HEK293 (cell line): ENCODE measurements at regions not wholly inside any gene's neighbourhood (a gene's known extent, or its start where the extent isn't known, plus 50 kb on each side); places are given as distances from the start of the nearest gene placed in this dataset.

ENCODE experiments used
- CTCF ChIA-PET: fragments of 350-600 bp; formaldehyde crosslinking; extraction: SDS; loops from one replicate; lab custom pipeline; 2021; ENCODE audit warnings: antibody characterized with exemption; lab: Yijun Ruan, JAX
- POLR2A ChIA-PET: fragments of 300-600 bp; formaldehyde crosslinking; extraction: SDS; loops from one replicate; lab custom pipeline; 2020; ENCODE audit warnings: antibody characterized with exemption, inconsistent platforms; lab: Yijun Ruan, JAX
- H3K27ac ChIP-seq: fragments of 200-500 bp; sonication (Bioruptor generic); 2 replicates; pipeline ENCODE4 v1.5.1; 2014; ENCODE audit warnings: low read depth, low read length, control low read depth, inconsistent platforms; ENCODE audit errors: extremely low read depth
- H3K36me3 ChIP-seq, 2 experiments: fragments of 200-500 bp in 1 of 2; sonication (Bioruptor generic) in 1 of 2; 1 replicate in 1 of 2; 2 replicates in 1 of 2; pipeline ENCODE4 v1.5.1; 2014 to 2017; ENCODE audit warnings: inconsistent platforms in 2 of 2, low read length in 2 of 2; ENCODE audit not compliant: control insufficient read depth in 2 of 2, insufficient read depth in 1 of 2
- H3K4me1 ChIP-seq: fragments of 200-500 bp; sonication (Bioruptor generic); 2 replicates; pipeline ENCODE4 v1.5.1; 2014; ENCODE audit warnings: mild to moderate bottlenecking, low read length, inconsistent platforms; ENCODE audit not compliant: control insufficient read depth, insufficient read depth
- H3K4me3 ChIP-seq: 2 replicates; pipeline ENCODE4 v1.5.1; 2011; ENCODE audit warnings: low read depth, mild to moderate bottlenecking, control low read depth, low read length, moderate library complexity
- H3K9me3 ChIP-seq: fragments of 200-500 bp; sonication (Bioruptor generic); 2 replicates; pipeline ENCODE4 v1.5.1; 2014; ENCODE audit warnings: low read depth, low read length, inconsistent platforms; ENCODE audit not compliant: control insufficient read depth, insufficient read depth
- CTCF ChIP-seq: fragments of 450-650 bp; formaldehyde crosslinking; IDR thresholded peaks from 2 replicates; pipeline ENCODE4 v1.5.1; 2016; ENCODE audit warnings: missing biosample characterization, missing genetic modification characterization
- KLF16 ChIP-seq: fragments of 450-650 bp; formaldehyde crosslinking; IDR thresholded peaks from 2 replicates; pipeline ENCODE4 v1.5.1; 2017; ENCODE audit warnings: missing biosample characterization, missing genetic modification characterization
- MYNN ChIP-seq: fragments of 450-650 bp; formaldehyde crosslinking; IDR thresholded peaks from 2 replicates; pipeline ENCODE4 v1.5.1; 2016; ENCODE audit warnings: missing biosample characterization, missing genetic modification characterization, borderline replicate concordance
- SP7 ChIP-seq: fragments of 450-650 bp; formaldehyde crosslinking; IDR thresholded peaks from 2 replicates; pipeline ENCODE4 v1.5.1; 2016; ENCODE audit warnings: missing biosample characterization, missing genetic modification characterization
- TCF7L2 ChIP-seq: IDR thresholded peaks from 2 replicates; pipeline ENCODE4 v1.6.1; 2011; ENCODE audit warnings: low read depth, mild to moderate bottlenecking, inconsistent platforms, low read length, moderate library complexity, borderline replicate concordance
- ZFP3 ChIP-seq: fragments of 450-650 bp; formaldehyde crosslinking; IDR thresholded peaks from 2 replicates; pipeline ENCODE4 v1.5.1; 2016; ENCODE audit warnings: low read depth, missing biosample characterization, missing genetic modification characterization
- ZNF10 ChIP-seq: fragments of 450-650 bp; formaldehyde crosslinking; IDR thresholded peaks from 2 replicates; pipeline ENCODE4 v1.5.1; 2017; ENCODE audit warnings: missing biosample characterization, missing genetic modification characterization
- ZNF155 ChIP-seq: fragments of 450-650 bp; formaldehyde crosslinking; IDR thresholded peaks from 2 replicates; pipeline ENCODE4 v1.5.1; 2016; ENCODE audit warnings: missing biosample characterization, missing genetic modification characterization
- ZNF16 ChIP-seq: fragments of 450-650 bp; formaldehyde crosslinking; IDR thresholded peaks from 2 replicates; pipeline ENCODE4 v1.5.1; 2016; ENCODE audit warnings: low read depth, missing biosample characterization, missing genetic modification characterization
- ZNF169 ChIP-seq: fragments of 450-650 bp; formaldehyde crosslinking; IDR thresholded peaks from 2 replicates; pipeline ENCODE4 v1.5.1; 2016; ENCODE audit warnings: missing biosample characterization, missing genetic modification characterization
- ZNF175 ChIP-seq: fragments of 450-650 bp; formaldehyde crosslinking; IDR thresholded peaks from 2 replicates; pipeline ENCODE4 v1.5.1; 2016; ENCODE audit warnings: missing biosample characterization, missing genetic modification characterization
- ZNF19 ChIP-seq: fragments of 450-650 bp; formaldehyde crosslinking; IDR thresholded peaks from 2 replicates; pipeline ENCODE4; 2016; ENCODE audit warnings: missing biosample characterization, missing genetic modification characterization, low read depth
- ZNF211 ChIP-seq: fragments of 450-650 bp; formaldehyde crosslinking; IDR thresholded peaks from 2 replicates; pipeline ENCODE4 v1.5.1; 2016; ENCODE audit warnings: low read depth, missing biosample characterization, missing genetic modification characterization
- ZNF214 ChIP-seq: fragments of 450-650 bp; formaldehyde crosslinking; IDR thresholded peaks from 2 replicates; pipeline ENCODE4 v1.5.1; 2017; ENCODE audit warnings: missing biosample characterization, mild to moderate bottlenecking, missing genetic modification characterization, borderline replicate concordance
- ZNF274 ChIP-seq, 2 experiments: fragments of 200-500 bp in 1 of 2; fragments of 450-650 bp in 1 of 2; sonication (Bioruptor generic) in 1 of 2; formaldehyde crosslinking in 1 of 2; IDR thresholded peaks; 2 replicates each; pipeline versions ENCODE4 v1.5.1 to v1.6.1; 2014 to 2016; ENCODE audit warnings: borderline replicate concordance in 1 of 2, inconsistent platforms in 1 of 2, low read length in 1 of 2, missing biosample characterization in 1 of 2, missing genetic modification characterization in 1 of 2
- ZNF302 ChIP-seq: fragments of 450-650 bp; formaldehyde crosslinking; IDR thresholded peaks from 2 replicates; pipeline ENCODE4 v1.5.1; 2016; ENCODE audit warnings: missing biosample characterization, missing genetic modification characterization, low read depth
- ZNF311 ChIP-seq: fragments of 450-650 bp; formaldehyde crosslinking; IDR thresholded peaks from 2 replicates; pipeline ENCODE4 v1.5.1; 2017; ENCODE audit warnings: missing biosample characterization, missing genetic modification characterization, borderline replicate concordance
- ZNF510 ChIP-seq: fragments of 450-650 bp; formaldehyde crosslinking; IDR thresholded peaks from 2 replicates; pipeline ENCODE4 v1.5.1; 2018; ENCODE audit warnings: mild to moderate bottlenecking, missing genetic modification characterization, missing biosample characterization; ENCODE audit not compliant: insufficient replicate concordance
- ZNF513 ChIP-seq: fragments of 450-650 bp; IDR thresholded peaks from 2 replicates; pipeline ENCODE4 v1.5.1; 2018; ENCODE audit warnings: missing biosample characterization, missing genetic modification characterization
- ZNF530 ChIP-seq: fragments of 450-650 bp; formaldehyde crosslinking; IDR thresholded peaks from 2 replicates; pipeline ENCODE4 v1.5.1; 2016; ENCODE audit warnings: low read depth, missing biosample characterization, missing genetic modification characterization
- ZNF560 ChIP-seq: fragments of 450-650 bp; formaldehyde crosslinking; IDR thresholded peaks from 2 replicates; pipeline ENCODE4 v1.5.1; 2017; ENCODE audit warnings: missing biosample characterization, missing genetic modification characterization, borderline replicate concordance
- ZNF621 ChIP-seq: fragments of 450-650 bp; formaldehyde crosslinking; IDR thresholded peaks from 2 replicates; pipeline ENCODE4 v1.5.1; 2017; ENCODE audit warnings: missing biosample characterization, missing genetic modification characterization
- ZNF704 ChIP-seq: fragments of 450-650 bp; formaldehyde crosslinking; IDR thresholded peaks from 2 replicates; pipeline ENCODE4 v1.5.1; 2016; ENCODE audit warnings: missing biosample characterization, missing genetic modification characterization
- ZNF777 ChIP-seq: fragments of 450-650 bp; formaldehyde crosslinking; IDR thresholded peaks from 2 replicates; pipeline ENCODE4 v1.5.1; 2017; ENCODE audit warnings: missing biosample characterization, missing genetic modification characterization, borderline replicate concordance
- TF ChIP-seq, protein P1 (sequence below): fragments of 450-650 bp; formaldehyde crosslinking; IDR thresholded peaks from 2 replicates; pipeline ENCODE4 v1.5.1; 2016; ENCODE audit warnings: missing biosample characterization, missing genetic modification characterization

DNA sequence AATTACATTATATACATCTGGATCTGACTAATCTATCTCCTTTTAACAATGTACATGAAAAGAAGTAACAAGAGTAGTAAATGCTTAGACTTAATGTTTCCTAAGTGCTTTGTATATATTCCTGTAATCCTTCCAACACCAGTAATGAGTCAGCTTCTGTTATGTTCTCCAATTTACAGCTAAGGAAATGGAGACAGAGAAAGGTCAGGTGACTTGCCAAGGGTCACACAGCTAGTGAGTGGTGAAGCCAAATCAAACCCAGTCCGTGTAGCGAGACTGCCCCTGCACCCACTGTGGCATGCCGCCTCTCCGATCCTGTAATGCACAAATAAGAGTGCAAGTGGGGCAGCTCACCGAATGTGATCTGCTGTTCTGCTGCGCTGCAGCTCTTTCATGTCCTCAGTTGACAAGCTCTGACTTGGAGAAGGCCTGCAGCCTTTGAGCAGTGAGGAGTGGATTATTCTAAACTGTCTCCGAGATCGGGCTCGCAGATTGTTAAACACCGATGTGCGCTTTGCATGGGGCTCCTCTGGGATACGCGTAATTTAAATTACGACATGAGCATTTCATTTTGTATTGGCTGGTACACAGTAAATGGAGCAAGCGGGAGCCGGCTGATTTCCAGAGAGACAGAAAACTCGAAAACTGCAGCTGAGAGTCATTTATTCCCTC, 65.1 kb upstream of the KTN1 start:
- CTCF ChIA-PET = no interaction called here
- TF ChIP-seq ZNF175 = no peak
- no peak for TF ChIP-seq ZNF530
- TF ChIP-seq SP7 (tag by site-specific recombination) = no peak
- TF ChIP-seq ZNF621 (tag by site-specific recombination) = no peak
- no peak for TF ChIP-seq MYNN (tag by site-specific recombination)
- TF ChIP-seq, protein P1, sequence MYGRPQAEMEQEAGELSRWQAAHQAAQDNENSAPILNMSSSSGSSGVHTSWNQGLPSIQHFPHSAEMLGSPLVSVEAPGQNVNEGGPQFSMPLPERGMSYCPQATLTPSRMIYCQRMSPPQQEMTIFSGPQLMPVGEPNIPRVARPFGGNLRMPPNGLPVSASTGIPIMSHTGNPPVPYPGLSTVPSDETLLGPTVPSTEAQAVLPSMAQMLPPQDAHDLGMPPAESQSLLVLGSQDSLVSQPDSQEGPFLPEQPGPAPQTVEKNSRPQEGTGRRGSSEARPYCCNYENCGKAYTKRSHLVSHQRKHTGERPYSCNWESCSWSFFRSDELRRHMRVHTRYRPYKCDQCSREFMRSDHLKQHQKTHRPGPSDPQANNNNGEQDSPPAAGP (tag by site-specific recombination) = no peak
- TF ChIP-seq ZNF155 (tag by site-specific recombination) = no peak
- no peak for TF ChIP-seq ZFP3 (tag by site-specific recombination)
- no peak for TF ChIP-seq TCF7L2
- no peak for TF ChIP-seq ZNF19 (tag by site-specific recombination)
- no peak overlapping the region for H3K4me3 ChIP-seq
- H3K4me1 ChIP-seq = no peaks in the 10 kb centered on the region
- POLR2A ChIA-PET = interaction anchor here (1.0 kb wide), 1 partner anchor 60 kb away, joined by 3 read pairs; no protein-coding TSS in a partner anchor
- H3K9me3 ChIP-seq = no peaks in the 10 kb centered on the region
- no peak overlapping the region for H3K27ac ChIP-seq
- no peaks in the 10 kb centered on the region for H3K36me3 ChIP-seq

GRCh38 chr14:55516776-55517175, 63.2 kb upstream of the KTN1 start:
- ChIA-PET POLR2A (no interaction called here), CTCF (interaction anchor here (2.2 kb wide), 1 partner anchor 71 kb away, joined by 6 read pairs; no protein-coding TSS in a partner anchor)
- Histone ChIP-seq H3K4me1 (no peaks in the 10 kb centered on the region), H3K4me3 (no peak overlapping the region), H3K9me3 (no peaks in the 10 kb centered on the region), H3K36me3 (no peaks in the 10 kb centered on the region), H3K27ac (no peak overlapping the region)
- TF ChIP-seq ZNF16 (no peak), ZNF214 (tag by site-specific recombination) (no peak), ZNF777 (tag by site-specific recombination) (no peak), ZNF510 (no peak), ZNF513 (tag by site-specific recombination) (no peak), ZNF169 (tag by site-specific recombination) (no peak), CTCF (tag by site-specific recombination) (no peak)

DNA sequence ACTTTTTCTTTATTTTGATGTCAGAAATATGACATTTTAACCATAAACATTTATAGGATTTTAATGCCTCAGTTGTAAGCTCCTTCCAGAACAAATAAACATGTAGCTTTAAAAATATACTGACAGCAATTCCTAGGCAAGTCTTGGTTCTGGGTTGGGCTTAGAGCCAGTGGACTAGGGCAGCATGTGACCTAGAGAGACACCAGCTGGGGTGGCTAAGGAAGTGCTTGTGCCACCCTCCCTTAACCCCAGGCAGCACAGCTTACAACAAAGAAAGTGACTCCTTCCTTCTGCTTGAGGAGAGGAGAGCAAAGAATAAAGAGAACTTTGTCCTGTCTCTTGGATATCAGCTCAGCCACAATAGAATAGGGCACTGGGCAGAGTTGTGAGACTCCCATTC, 61.6 kb upstream of the KTN1 start:
- Histone ChIP-seq H3K9me3 (no peaks in the 10 kb centered on the region), H3K4me3 (no peak overlapping the region), H3K36me3 (no peaks in the 10 kb centered on the region), H3K27ac (no peak overlapping the region), H3K4me1 (no peaks in the 10 kb centered on the region)
- ChIA-PET POLR2A (no interaction called here), CTCF (interaction anchor here (2.2 kb wide), 1 partner anchor 72 kb away, joined by 6 read pairs; no protein-coding TSS in a partner anchor)
- TF ChIP-seq ZNF274 (IDR thresholded peaks at IDR 0.05; ENCODE audit: low read length) (no peak), ZNF274 (tag by site-specific recombination; IDR thresholded peaks at IDR 0.05; ENCODE audit: borderline replicate concordance) (no peak), ZNF10 (tag by site-specific recombination) (no peak), KLF16 (tag by site-specific recombination) (no peak), ZNF211 (tag by site-specific recombination) (no peak), ZNF311 (no peak), ZNF704 (tag by site-specific recombination) (no peak), ZNF302 (tag by site-specific recombination) (no peak), ZNF560 (tag by site-specific recombination) (no peak)
